ENCODE measurements at regions not wholly inside any gene's neighbourhood (a gene's known extent, or its start where the extent isn't known, plus 50 kb on each side); places are given as distances from the start of the nearest gene placed in this dataset.

DNA sequence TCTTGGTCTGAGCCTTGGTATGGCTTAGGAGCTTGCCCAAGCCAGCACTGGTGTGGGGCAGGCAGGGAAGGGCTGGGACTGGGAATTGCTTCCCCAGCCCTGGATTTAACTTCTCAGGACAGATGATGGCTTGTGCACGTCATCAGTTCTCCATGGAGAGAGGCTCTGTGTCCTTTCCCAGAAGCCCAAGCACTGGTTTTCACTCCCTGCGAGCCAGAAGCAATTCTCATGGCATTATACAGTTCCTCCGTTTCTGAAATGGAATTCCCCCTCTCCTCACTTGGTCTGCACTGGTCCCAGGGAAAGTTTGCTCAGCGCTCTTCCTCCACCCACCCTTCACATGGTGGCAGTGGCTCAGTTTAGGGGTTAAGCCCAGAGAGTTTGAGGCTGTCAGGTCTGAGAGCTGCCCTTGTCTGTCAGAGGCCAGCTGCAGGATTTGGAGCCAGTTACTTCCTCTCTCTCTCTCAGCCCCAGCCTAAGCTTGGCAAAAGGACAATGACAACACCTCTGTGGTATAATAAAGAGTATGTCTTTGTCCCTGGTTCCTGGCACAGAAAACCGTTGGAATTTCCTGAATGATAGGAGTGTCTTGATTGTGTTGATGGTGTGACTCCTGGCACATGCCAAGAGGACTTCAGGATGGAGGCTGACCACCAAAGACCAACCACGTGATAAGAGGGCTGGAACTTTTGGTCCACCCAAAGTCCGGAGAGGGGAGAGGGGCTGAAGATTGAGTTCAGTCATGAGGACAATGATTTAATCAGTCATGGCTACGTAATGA is 219.6 kb upstream of the TNRC6C start:
- DNase-seq (ENCODE audit: extremely low read depth, low read depth) = no peak

DNA sequence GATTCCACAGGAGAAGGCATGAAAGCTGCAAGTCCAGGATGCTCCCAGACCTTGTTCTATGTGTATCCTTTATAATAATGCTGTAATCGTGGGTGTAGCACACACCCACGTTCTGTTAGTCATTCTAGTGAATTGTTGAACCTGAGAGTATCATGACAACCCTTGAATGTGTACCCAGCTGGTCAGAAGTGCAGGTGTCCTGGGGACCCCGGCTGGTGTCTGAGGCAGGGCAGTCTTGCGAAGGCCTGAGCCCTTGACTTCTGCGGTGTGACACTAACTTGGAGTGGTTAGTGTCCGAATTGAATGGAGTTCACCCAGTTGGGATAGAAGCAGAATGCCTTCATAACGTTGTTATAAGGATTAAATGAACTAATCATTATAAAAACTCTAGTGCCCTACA is 218.0 kb upstream of the TNRC6C start:
- no peak for DNase-seq (ENCODE audit: extremely low read depth, low read depth)

DNA sequence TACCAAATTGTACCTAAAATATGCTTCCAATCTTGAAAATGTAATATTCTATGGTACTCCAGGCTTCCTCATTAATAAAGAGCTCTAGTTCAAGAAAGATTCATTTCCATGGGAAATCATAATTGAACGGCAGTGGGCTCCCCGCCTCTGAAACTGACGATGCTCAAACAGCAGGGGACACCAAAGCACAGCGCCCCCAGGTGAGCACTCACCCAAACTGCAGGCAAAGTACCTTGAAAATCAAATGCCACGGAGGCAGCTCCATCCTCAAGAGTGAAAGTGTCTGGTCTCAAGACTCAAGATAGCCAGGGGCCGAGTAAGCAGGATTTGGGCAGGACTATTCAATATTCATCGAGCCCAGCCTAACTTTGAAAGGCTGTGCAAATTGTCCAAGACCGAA is 217.4 kb upstream of the TNRC6C start:
- DNase-seq (ENCODE audit: extremely low read depth, low read depth) = no peak

DNA sequence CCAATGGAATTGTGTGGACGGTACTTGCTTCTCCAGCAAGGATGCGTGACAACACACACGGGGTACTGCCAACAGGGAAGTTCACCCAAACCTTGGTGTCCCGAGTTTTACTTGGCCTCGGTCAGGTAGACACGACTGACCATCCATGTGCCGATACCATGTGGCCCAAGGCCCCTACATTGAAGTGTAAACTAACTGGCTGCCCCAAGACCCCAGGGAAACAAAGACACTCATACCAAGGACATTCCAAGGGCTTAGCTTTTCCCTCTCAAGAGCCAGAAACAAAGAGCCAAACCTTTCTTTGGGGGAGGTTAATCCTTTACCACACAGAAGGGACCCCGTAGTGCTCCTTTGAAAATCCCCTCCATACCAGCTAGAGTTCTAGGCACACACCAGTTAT is 215.9 kb upstream of the TNRC6C start:
- DNase-seq (ENCODE audit: extremely low read depth, low read depth) = no peak

DNA sequence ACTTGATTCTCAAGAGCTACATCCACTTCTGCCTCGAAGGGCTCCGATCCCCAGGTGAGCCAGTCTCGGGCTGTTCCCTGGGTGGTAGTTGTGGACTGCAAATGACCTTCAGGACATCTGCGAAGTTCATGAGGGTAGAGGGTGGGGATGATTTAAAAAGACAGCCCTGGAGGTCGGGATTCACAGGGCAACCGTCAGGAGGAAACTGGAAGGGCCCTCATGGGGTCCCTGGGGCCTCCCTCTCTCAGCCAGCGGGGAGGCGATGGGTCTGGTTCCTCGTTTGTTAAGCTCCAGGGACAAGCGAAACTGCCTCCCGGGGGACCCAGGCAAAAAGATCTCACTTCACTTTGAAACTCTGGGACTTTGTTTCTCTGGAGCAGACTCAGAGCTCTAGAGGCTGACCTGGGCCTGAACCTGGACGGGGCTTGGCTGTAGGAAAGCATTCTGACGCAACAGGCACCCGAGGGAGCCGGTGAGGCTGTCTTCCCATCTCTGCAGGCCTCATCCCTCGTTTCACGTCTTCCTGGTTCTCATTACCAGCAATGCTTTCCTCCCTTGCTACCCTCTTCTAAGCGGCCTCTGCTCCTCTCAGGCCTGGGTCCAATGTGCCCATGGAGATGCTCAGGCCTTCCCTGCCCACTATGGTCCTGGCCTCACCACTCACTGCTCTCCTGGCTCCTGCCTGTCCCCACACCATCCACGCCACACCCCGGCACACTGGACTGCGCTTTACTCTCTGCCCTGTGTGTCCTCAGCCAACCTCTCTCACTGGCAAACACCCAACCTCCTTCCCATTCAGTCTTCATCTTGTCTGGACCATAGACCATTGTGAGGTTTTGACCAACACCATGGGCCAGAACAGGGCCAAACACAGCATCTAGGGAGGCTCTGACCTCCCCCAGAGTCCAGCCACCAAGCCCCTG is 214.2 kb upstream of the TNRC6C start:
- DNase-seq (ENCODE audit: extremely low read depth, low read depth) = no peak

DNA sequence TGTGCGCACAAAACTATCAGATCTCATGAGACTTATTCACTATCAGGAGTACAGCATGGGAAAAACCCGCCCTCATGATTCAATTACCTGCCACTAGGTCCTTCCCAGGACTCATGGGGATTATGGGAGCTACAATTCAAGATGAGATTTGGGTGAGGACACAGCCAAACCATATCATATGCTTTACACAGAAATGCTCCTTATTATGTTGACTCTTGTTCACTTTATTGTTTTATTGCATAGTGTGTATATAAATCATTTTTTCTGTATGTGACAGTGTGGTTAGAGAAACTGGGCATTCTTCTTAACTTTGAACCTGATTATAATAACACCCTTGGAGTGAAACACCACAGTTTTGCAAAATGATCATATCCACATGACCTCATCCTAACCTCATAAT is 212.8 kb upstream of the TNRC6C start:
- no peak for DNase-seq (ENCODE audit: extremely low read depth, low read depth)

DNA sequence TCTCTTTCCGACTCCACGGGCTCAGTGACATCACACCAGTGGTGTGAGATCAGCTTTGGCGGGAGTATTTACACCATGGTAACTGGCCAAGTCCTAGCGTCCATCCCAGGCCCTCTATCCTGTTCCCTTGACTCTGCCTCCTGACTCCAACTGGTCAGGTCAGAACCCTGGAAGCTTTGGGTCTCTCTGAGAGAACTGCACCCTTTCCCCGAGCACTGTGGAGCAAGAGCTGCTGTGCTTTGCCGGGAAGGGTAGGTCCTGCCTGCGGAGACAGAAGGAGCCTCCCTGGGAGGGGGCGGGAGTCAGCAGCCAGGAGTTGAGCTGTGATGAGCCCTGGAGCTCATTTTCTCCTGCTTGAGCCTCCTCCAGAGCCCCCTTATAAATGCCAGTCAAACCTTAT is 212.1 kb upstream of the TNRC6C start:
- no peak for DNase-seq (ENCODE audit: extremely low read depth, low read depth)

DNA sequence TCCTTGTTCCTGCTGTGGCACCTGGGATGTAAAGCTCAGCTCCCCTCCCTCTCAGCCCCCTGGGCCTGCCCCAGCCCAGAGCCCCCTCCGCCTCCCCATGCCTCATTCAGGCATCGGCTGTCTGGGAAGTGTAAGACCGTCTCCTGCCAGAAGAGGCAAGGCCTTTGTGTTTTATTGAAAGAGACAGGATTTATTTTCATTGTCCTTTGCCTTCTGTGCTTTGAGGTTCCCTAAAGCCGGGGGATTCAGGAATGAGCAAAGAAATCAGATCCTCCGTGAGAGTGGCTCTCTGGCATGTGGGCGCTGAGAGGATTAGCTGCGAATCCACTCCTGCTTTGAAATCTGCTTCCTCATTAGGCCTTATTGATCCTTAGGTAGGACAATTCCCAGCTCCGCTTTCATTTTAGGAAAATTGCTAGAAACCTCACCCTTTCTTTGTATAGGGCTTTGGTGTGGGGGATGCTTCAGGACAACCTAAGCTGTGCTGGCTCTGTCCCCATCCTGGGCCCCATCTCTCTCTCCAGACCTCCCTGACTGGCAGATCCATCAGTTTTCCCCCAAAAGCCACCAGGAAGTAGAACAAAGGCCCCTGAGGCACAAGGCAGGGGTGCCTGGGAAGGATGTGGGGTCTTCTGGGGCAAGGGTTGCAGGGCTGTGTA is 211.5 kb upstream of the TNRC6C start:
- no peak for DNase-seq (ENCODE audit: extremely low read depth, low read depth)

DNA sequence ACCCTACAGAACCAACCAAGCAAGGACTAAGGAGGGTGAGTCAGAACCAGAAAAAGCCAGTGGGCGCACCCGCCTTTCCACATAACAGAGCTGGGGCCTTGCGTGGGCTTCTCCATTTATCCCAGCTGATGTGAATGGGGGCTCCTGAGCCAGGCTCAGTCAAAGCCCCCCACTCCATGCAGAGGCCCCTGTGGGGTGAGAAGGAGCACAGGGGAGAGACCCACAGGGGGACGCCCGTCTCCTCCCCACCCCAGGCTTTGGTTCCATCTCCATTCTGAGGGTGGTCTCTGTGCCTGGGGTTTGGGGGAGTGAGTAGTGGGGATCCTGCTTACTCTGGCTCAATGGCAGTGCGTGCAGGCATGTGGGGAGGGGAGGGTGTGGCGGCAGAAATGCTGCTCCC is 210.1 kb upstream of the TNRC6C start:
- no peak for DNase-seq (ENCODE audit: extremely low read depth, low read depth)

DNA sequence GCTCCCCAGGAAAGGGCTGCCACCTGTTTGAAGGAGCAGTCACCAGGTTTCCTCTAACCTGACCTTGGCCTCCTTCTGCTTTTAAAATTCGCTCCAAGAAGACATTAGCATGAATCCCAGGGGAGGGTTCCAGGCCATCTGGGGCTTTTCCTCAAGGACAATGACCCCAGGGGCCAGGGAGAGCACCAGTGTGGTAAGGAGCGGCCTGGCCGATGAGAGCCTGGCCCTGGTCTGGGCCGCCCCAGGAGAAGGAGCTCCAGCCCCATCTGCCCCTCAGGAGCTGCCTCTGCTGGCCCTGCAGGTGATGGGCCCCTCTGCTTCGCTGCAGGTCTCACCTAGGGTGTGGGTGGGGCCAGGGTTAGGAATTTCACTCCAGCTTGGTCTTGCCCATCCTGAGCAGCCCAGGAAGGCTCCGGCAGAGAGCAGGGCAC is 209.2 kb upstream of the TNRC6C start:
- no peak for DNase-seq (ENCODE audit: extremely low read depth, low read depth)

DNA sequence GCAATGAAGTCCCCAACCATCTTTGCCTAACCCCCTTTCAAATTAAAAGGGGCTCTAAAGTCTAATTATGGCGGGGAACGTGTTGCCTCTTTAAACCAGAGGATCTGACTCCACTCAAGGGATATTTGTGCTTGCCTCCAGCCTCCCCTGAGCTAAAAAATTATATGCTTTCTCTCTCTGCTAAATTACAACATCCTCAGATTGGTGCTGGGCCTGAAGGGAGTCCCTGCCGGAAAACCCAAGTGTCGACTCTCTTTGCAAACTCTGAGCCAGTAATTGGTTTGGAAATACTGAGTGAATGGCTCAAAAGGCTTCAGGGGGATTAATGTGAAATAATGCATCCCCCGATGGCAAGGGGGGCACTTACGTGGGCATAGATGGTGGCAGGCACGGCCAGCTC is 208.5 kb upstream of the TNRC6C start:
- no peak for DNase-seq (ENCODE audit: extremely low read depth, low read depth)

DNA sequence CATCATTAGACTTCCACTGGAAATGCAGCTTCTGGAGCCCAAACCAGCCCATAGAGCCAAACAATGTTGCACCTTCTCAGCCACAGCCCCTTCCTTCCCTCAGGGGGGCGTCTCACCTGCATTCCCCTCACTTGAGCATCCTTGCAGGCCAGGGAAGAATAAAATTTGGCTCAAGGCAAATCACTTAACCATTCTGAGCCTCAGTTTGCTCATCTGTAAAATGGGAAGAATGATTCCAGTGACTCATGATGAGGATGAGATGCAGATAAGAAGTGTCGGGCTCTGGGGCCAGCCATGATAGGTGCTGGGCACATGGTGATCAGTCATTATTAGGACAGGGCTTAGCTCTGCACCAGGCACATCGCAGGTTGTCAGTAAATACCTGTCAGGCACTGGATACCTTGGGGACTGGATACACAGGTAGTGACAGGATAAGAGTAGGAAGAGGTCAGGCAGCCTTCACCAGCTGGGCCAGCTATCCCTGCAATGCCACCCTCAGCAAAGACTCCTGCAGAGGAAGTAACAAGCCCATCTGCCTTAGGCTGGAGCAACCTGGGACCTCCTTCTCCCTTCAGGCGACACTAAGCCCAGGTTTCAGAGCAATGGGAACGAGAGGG is 208.0 kb upstream of the TNRC6C start:
- no peak for DNase-seq (ENCODE audit: extremely low read depth, low read depth)

DNA sequence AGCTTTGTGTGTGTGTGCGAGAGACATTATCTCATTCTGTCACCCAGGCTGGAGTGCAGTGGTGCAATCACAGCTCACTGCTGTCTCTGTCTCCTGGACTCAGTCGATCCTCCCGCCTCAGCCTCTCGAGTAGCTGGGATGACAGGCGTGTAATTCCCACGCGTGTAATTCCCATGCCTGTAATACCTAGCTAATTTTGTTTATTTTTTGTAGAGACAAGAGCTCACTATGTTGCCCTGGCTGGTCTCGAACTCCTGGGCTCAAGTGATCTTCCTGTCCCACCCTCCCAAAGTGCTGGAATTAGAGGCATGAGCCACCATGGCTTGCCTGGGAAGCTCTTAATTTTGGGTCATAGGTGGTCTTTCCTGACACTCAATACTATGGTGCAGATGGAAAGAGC is 205.3 kb upstream of the TNRC6C start:
- no peak for DNase-seq (ENCODE audit: extremely low read depth, low read depth)

DNA sequence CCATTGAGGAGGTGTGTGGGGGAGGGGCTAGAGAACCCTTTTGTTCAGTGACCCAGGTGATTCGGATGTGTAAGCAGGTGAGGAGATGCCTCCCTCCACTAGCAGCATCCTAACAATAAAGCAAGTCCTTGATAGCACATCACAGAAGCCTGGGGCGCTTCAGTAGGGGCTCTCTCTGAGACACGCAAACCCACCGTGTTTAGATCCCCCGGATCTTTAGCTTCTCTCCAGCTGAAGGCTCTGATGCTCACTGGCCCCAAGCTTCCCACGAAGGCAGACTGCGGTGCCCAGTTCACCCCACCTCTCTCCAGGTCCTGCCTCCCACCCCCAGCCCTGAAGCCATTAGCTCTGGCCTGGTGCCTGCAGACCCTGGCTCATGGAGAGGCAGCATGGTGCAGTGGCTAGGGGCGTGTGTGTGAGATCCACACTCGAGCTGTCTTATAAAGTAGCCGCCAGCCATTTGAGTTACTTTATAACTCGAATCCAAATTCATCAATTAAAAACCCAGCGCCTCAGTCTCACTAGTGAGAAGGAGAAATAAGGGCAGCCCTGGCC is 204.7 kb upstream of the TNRC6C start:
- no peak for DNase-seq (ENCODE audit: extremely low read depth, low read depth)

DNA sequence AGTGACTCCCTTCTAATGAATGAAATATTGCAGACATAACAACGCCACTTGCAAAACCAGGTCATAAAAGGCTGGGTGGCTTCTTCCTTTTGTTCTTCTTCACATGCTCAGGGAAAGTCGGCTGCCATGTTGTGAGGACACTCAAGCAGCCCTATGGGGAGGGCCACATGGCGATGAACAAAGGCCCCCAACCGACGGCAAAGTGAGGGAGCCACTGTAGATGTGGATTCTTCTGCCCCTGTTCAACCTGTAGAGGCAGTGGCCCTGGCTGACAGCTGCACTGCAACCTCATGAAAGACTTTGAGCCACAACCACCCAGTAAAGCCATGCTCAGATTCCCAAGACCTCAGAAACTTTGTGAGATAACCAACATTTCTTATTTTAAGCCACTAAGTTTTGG is 203.5 kb upstream of the TNRC6C start:
- DNase-seq (ENCODE audit: extremely low read depth, low read depth) = no peak

DNA sequence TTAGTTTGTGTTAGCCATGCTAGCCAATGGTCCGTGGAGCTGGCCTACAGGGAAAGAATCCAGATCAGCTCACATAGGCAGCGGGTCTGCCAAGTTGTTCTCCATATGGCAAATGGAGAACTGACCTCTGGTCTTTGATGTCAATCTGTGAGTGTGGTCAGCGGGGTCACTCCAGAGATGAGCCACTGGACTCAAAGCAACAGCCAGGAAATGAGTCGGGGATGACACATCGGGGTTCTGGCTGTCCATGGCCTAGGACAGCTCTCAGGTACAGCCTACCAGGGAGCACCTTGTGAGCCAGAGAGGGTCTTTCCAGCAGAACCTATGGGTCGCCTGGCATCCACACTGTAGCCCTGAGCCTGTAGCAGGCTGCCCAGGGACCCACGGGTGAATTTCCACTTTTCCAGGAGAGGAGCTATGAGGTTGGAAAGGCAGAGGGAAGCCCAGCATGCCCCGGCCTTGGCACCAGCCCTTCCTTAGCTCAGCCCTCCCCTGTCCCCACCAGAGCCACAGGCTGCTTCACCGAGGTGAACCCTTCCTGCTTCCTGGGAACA is 203.0 kb upstream of the TNRC6C start:
- DNase-seq (ENCODE audit: extremely low read depth, low read depth) = no peak

DNA sequence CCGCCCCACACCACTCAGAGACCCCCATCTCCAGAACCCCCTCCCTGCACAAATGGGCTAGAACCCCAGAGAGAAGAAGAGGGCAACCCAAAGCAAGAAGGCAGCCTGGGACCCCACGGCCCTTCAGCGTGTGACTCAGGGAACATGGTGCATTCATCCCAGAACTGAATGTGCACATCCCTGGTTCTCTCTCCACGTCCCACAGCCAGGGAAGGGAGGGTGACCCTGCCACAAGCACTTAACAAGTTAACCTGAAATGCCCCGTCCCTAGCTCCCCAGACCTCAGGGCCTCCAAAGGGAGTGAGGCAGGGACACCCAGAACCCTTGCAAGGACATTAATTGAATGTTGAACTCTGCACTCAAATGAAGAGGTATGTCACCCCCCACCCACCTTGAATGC is 202.5 kb upstream of the TNRC6C start:
- no peak for DNase-seq (ENCODE audit: extremely low read depth, low read depth)

DNA sequence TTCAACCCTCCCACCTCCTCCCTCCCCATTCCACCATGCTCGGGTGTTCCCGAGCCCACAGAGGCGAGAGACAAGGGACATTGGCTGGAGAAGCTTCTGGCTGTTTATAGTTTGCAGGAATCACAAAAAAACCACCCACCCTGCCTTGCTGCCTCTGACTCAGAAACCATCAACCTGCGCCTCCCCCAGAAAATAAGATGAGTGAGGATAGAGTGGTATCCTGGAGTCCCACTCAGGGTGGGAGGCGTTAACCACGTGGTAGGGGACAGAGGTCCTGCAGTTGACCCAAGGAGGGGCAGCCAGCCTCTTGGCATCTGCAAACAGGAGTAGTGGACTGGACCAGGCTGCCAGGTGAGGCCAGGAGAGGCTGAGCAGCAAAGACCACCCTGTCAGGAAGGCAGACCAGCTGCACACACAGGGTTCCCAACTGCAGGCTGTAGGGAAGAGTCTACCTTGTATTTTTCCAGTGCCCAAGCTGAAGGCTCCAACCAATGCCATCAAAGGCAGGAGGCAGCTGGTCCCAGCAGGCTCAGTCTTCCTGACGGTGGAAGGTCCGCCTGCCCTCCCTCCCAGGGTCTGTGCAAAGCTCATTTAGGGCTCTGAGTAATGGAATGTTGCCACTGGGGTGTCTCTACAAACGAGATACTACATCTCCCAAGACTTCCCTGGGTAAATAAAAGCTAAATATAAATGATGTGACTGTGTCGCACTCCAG is 201.5 kb upstream of the TNRC6C start:
- DNase-seq (ENCODE audit: extremely low read depth, low read depth) = no peak

DNA sequence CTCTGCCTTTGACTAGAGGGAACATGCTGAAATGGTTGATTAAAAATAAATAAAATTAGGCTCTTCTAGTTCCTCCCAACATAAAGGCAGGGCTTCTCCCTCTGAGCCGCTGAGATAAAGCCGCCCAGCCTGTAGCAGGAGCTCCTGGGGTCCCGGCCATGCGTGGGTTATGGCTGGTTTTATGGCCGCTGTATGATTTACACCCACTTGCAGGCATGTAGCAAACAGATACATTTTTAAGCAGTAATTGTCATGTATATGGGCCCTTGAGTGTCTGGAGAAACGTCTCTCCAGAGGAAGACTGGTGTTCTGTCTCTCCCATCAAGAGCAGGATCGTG is 201.0 kb upstream of the TNRC6C start:
- no peak for DNase-seq (ENCODE audit: extremely low read depth, low read depth)

DNA sequence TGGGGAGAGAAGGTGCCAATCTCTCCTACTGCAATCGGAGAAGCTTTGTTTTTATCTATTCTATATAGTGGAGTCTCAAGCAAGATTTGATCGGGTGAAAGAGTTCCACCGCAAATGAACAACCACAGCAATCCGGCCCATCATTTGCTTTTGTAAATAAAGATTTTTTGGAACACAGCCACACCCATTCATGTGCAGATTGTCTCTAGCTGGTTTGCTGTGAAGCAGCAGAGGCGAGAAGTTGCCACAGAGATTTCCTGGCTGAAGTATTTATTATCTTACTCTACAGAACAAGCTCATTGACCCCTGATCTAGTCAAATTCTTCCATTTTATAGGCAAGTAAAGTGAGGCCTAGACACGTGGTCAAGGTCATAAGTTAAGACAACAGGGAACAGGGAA is 195.5 kb upstream of the TNRC6C start:
- no peak for DNase-seq (ENCODE audit: extremely low read depth, low read depth)

All from NCI-H460 (cell line).